ENCODE measurements at regions not wholly inside any gene's neighbourhood (a gene's known extent, or its start where the extent isn't known, plus 50 kb on each side); places are given as distances from the start of the nearest gene placed in this dataset.

DNA sequence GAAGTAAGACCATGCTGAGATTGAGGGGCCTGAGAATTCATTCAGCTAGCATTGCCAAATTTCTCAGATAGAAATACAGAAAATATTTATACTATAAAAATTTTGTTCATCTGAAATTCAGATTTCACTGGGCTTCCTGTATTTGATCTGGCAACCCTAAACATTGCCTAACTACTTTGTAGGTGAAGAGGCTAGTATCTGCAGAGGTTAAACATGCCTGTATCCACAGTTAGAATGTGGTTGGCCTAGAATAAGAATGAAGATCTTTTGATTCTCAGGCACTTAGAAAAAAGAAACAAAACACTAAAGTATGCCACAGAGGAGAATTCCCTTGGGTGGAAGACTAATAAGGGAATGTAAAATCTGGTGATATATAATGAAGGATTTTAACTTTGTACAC, 189.0 kb downstream of the DIPK2A start:
- H3K27me3 Mint-ChIP-seq (ENCODE audit: low read depth), result no peaks in the 10 kb centered on the region
- ATAC-seq (no peak), DNase-seq (no peak)
- H3K36me3 Mint-ChIP-seq (ENCODE audit: low read depth), result no peaks in the 10 kb centered on the region
- CTCF ChIA-PET, result no interaction called here
- peaks cover 15% of the 10 kb centered on the region for H3K9me3 Mint-ChIP-seq (ENCODE audit: insufficient read depth)
- H3K27ac Mint-ChIP-seq, result no peak overlapping the region
- H3K4me1 Mint-ChIP-seq (ENCODE audit: low read depth), result no peaks in the 10 kb centered on the region
- POLR2A ChIA-PET, result no interaction called here
- no peak overlapping the region for H3K4me3 Mint-ChIP-seq

DNA sequence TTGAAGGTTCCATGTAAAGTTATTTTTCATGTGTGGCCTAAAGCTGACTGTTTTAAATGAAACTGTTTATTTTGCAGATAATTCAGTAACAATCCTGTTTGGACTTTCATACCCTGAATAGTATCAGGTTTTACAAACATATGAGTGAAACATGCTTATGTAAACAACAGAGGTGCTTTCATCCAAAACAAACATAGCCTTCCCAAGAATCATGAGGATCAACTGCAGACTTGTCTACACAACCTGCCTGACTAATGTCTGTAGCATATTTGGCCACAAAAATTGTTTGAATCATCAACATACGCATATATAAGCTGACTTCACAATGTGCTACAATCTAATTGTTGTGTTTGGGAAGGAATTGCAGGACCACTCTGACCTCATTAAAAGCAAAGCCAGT, 190.4 kb downstream of the DIPK2A start:
- no peaks in the 10 kb centered on the region for H3K27me3 Mint-ChIP-seq (ENCODE audit: low read depth)
- CTCF ChIA-PET, result no interaction called here

DNA sequence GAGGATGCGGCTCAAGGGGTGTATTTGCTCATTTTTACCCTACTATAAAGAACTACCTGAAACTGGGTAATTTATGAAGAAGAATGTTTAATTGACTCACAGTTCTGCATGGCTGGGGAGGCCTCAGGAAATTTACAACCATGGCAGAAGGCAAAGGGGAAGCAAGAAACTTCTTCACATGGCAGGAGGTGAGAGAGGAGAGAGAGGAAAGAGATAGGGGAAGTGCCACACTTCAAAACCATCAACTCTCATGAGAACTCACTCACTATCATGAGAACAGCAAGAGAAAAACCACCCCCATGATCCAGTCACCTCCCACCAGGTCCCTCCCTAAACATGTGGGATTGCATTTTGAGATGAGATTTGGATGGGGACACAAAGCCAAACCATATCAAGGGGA, 192.7 kb downstream of the DIPK2A start:
- DNase-seq, result no peak
- H3K4me3 Mint-ChIP-seq, result no peak overlapping the region
- ATAC-seq, result no peak
- H3K4me1 Mint-ChIP-seq (ENCODE audit: low read depth), result no peaks in the 10 kb centered on the region
- H3K36me3 Mint-ChIP-seq (ENCODE audit: low read depth), result no peaks in the 10 kb centered on the region
- no peak overlapping the region for H3K27ac Mint-ChIP-seq
- peaks cover 2% of the 10 kb centered on the region for H3K9me3 Mint-ChIP-seq (ENCODE audit: insufficient read depth)
- ChIA-PET CTCF (no interaction called here), POLR2A (no interaction called here)
- no peaks in the 10 kb centered on the region for H3K27me3 Mint-ChIP-seq (ENCODE audit: low read depth)

More for the DNA sequence above, 190.4 kb downstream of the DIPK2A start:
- H3K4me1 Mint-ChIP-seq (ENCODE audit: low read depth), result no peaks in the 10 kb centered on the region
- H3K9me3 Mint-ChIP-seq (ENCODE audit: insufficient read depth), result peaks cover 11% of the 10 kb centered on the region
- ATAC-seq (no peak), DNase-seq (no peak)
- no peaks in the 10 kb centered on the region for H3K36me3 Mint-ChIP-seq (ENCODE audit: low read depth)
- POLR2A ChIA-PET, result no interaction called here
- H3K4me3 Mint-ChIP-seq, result no peak overlapping the region
- no peak overlapping the region for H3K27ac Mint-ChIP-seq

DNA sequence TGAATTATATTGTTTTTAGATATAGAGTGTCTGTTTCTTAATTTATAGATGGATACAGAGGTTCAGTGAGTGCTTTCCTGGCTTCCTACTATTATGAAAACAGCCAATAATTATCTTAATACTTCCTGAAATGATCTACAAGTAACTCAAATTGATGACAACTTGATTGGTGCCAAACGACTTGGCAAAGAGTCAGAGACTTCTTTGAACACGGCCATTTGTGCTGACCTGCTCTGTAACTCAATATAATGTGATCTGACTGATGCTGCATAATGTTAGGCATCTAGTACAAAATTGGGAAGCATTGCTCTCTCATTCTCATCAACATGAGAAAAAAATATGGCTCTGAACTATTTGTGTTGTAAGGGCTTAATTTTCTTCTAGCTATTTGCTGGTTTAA, 193.9 kb downstream of the DIPK2A start:
- no peaks in the 10 kb centered on the region for H3K4me1 Mint-ChIP-seq (ENCODE audit: low read depth)
- no peaks in the 10 kb centered on the region for H3K36me3 Mint-ChIP-seq (ENCODE audit: low read depth)
- no peak overlapping the region for H3K4me3 Mint-ChIP-seq
- ATAC-seq, result no peak
- H3K27me3 Mint-ChIP-seq (ENCODE audit: low read depth), result no peaks in the 10 kb centered on the region
- H3K27ac Mint-ChIP-seq, result no peak overlapping the region
- ChIA-PET POLR2A (no interaction called here), CTCF (no interaction called here)
- no peaks in the 10 kb centered on the region for H3K9me3 Mint-ChIP-seq (ENCODE audit: insufficient read depth)
- no peak for DNase-seq

DNA sequence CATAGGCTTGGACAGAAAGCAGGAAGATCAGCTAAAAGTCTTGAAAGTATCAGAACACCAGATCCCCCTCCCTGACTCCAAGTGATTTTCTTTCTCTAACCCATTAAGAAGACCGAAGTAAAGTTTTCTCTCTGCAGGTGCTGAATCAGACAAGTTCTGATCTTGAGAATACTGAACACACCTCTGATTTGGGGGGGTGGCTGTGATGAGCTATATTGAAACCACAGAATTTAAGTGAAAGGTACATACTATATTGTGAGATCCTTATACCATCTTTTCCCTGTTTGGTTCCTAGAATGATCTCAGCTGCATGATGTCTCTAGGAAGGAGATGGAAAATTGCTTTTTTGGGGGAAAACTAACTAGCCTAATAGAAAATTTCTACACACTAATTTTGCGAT, 196.0 kb downstream of the DIPK2A start:
- ATAC-seq, result no peak
- H3K27ac Mint-ChIP-seq, result no peak overlapping the region
- no peak for DNase-seq
- POLR2A ChIA-PET, result no interaction called here
- no peaks in the 10 kb centered on the region for H3K9me3 Mint-ChIP-seq (ENCODE audit: insufficient read depth)
- H3K36me3 Mint-ChIP-seq (ENCODE audit: low read depth), result no peaks in the 10 kb centered on the region
- H3K27me3 Mint-ChIP-seq (ENCODE audit: low read depth), result no peaks in the 10 kb centered on the region
- no peaks in the 10 kb centered on the region for H3K4me1 Mint-ChIP-seq (ENCODE audit: low read depth)
- H3K4me3 Mint-ChIP-seq, result no peak overlapping the region
- CTCF ChIA-PET, result interaction anchor here (1.0 kb wide), 1 partner anchor 8 kb away, joined by 3 read pairs; no protein-coding TSS in a partner anchor

DNA sequence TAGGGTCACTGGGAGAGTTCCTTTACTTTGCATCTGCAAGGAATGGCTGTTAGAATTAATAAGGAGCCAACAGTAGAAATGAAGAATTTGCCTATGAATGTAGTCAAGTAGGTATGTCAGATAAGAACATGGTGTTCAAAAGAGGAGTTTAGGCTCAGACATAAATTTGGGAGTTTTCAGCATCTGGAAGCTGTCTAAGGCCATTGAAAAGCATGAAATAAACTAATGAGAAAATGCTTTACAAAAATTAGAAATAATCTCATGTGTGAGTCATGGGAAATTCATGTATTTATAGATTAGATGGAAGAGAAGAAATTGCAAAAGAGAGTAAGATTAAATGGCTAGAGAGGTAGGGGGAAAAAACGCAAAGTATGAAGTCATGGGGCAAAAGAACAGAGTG, 201.9 kb downstream of the DIPK2A start:
- POLR2A ChIA-PET, result no interaction called here
- Mint-ChIP-seq H3K36me3 (ENCODE audit: low read depth) (no peaks in the 10 kb centered on the region), H3K4me3 (no peak overlapping the region), H3K4me1 (ENCODE audit: low read depth) (no peaks in the 10 kb centered on the region), H3K9me3 (ENCODE audit: insufficient read depth) (no peaks in the 10 kb centered on the region), H3K27ac (no peak overlapping the region), H3K27me3 (ENCODE audit: low read depth) (no peaks in the 10 kb centered on the region)
- ATAC-seq, result no peak
- no peak for DNase-seq
- CTCF ChIA-PET, result no interaction called here

DNA sequence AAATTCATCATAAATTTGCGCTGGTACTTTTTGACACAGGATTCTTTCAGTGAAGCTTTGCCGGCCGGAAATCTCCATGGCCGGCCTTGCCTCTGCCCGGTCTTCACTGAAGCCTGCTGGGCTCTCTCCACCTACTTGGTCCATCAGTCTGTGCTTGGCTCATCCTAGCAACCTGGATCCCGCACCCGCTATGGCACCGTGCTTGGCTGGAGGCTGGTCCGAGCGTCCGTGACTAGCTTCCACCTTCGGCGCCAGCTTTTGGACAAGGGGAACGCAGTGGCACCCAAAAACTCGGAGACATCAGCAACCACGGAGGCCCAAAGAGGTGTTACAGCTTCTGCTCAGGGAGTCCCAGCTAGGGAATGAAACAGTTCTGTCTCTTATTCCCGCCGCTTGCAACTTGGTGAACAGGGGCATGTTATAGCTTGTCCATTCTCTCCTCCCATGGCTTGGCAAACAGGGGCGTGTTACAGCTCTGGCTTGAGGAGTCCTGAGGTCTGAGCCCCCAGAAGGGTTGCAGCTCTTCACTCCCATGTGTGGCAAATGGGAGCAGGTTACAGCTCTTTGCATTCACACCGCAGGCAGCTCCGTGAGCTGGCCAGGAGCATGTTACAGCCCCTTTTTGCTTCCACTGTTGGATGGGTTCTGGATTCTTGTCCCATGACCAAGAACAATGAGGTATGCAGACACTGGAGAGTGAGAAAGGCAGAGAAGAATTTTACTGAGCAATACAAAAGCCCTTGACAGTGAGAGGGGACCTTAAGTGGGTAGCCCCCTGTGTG, 204.2 kb downstream of the DIPK2A start:
- POLR2A ChIA-PET, result no interaction called here
- H3K4me3 Mint-ChIP-seq, result no peak overlapping the region
- no peaks in the 10 kb centered on the region for H3K9me3 Mint-ChIP-seq (ENCODE audit: insufficient read depth)
- H3K36me3 Mint-ChIP-seq (ENCODE audit: low read depth), result no peaks in the 10 kb centered on the region
- no peak overlapping the region for H3K27ac Mint-ChIP-seq
- ATAC-seq (no peak), DNase-seq (no peak)
- CTCF ChIA-PET, result no interaction called here
- H3K27me3 Mint-ChIP-seq (ENCODE audit: low read depth), result no peaks in the 10 kb centered on the region
- no peaks in the 10 kb centered on the region for H3K4me1 Mint-ChIP-seq (ENCODE audit: low read depth)

DNA sequence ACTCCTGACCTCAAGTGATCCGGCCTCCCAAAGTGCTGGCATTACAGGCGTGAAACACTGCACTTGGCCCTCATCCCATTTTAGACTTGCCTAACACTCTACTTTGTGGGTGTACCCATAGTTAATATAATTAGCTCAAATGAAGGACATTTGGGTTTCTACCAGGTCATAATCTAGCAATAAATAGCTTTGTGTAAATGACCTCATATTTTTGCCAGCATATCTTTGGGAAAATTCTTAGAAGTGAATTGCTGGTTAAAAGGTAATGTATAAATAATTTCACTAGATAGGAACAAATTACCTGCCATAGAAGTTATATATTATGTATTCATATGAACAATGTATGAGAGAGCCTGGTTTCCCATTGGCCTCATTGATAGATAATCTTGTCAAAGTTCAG, 206.0 kb downstream of the DIPK2A start:
- no peak for DNase-seq
- ChIA-PET CTCF (no interaction called here), POLR2A (no interaction called here)
- H3K27me3 Mint-ChIP-seq (ENCODE audit: low read depth), result no peaks in the 10 kb centered on the region
- H3K27ac Mint-ChIP-seq, result no peak overlapping the region
- H3K9me3 Mint-ChIP-seq (ENCODE audit: insufficient read depth), result no peaks in the 10 kb centered on the region
- ATAC-seq, result no peak
- no peaks in the 10 kb centered on the region for H3K4me1 Mint-ChIP-seq (ENCODE audit: low read depth)
- H3K36me3 Mint-ChIP-seq (ENCODE audit: low read depth), result no peaks in the 10 kb centered on the region
- no peak overlapping the region for H3K4me3 Mint-ChIP-seq

DNA sequence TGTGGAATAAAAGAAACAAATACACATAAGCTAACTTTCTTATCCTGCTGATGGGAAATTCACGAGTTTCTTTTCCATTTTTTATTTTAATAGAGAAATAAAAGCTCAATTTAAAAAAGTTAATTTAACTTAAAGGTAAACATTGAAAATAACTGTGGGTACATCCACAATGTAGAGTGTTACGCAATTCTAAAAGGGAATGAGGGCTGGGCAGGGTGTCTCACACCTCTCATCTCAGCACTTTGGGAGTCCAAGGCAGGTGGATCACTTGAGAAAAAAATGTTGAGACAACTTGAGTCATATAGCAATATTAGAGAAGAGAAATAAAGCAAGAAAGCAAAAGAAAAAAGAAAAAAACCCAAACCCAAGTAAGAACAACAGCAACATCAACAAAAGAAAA, 207.0 kb downstream of the DIPK2A start:
- Mint-ChIP-seq H3K9me3 (ENCODE audit: insufficient read depth) (no peaks in the 10 kb centered on the region), H3K27me3 (ENCODE audit: low read depth) (no peaks in the 10 kb centered on the region), H3K36me3 (ENCODE audit: low read depth) (no peaks in the 10 kb centered on the region), H3K27ac (no peak overlapping the region), H3K4me3 (no peak overlapping the region), H3K4me1 (ENCODE audit: low read depth) (no peaks in the 10 kb centered on the region)
- ChIA-PET CTCF (no interaction called here), POLR2A (no interaction called here)
- DNase-seq (no peak), ATAC-seq (no peak)

DNA sequence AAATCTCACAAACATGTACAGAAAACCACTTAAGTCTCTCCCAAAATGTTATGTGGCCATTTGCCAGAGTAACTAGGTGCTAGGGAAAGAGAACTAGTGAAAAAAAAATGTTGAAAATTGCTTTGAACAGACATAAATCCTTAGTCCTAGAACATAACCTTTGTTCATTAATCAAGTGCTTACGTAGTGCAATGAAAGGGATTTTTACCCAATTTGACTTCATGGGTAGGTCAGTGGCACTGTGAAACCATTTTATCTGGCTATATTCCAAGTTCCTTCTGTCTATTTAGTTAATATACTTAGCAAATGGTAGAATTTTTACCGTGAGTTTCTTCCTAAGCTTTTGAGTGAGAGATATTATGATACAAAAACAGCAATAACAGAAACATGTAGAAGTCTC, 209.4 kb downstream of the DIPK2A start:
- no peak for DNase-seq
- Mint-ChIP-seq H3K36me3 (ENCODE audit: low read depth) (no peaks in the 10 kb centered on the region), H3K4me1 (ENCODE audit: low read depth) (no peaks in the 10 kb centered on the region), H3K27ac (no peak overlapping the region), H3K4me3 (no peak overlapping the region), H3K27me3 (ENCODE audit: low read depth) (no peaks in the 10 kb centered on the region), H3K9me3 (ENCODE audit: insufficient read depth) (peaks cover 4% of the 10 kb centered on the region)
- POLR2A ChIA-PET, result no interaction called here
- ATAC-seq, result no peak
- CTCF ChIA-PET, result no interaction called here

DNA sequence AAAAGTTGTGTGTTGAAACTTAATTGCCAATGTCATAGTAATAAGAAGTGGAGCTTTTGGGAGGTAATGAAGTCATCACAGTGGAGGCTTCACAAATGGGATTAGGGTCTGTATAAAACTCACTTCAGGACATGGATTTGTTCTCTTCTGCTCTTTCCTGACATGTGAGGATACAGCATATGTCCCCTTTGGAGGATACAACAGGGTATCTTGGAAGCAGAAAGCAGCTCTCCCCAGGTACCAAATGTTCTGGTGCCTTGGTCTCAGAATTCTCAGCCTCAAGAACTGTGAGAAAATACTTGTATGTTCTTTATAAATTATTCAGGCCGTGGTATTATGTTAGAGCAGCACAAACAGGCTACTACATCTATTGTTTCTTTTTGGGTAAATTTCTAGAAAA, 210.9 kb downstream of the DIPK2A start:
- H3K4me1 Mint-ChIP-seq (ENCODE audit: low read depth), result peaks cover under 1% of the 10 kb centered on the region
- no peaks in the 10 kb centered on the region for H3K36me3 Mint-ChIP-seq (ENCODE audit: low read depth)
- H3K9me3 Mint-ChIP-seq (ENCODE audit: insufficient read depth), result peaks cover 4% of the 10 kb centered on the region
- DNase-seq (no peak), ATAC-seq (no peak)
- no peaks in the 10 kb centered on the region for H3K27me3 Mint-ChIP-seq (ENCODE audit: low read depth)
- H3K4me3 Mint-ChIP-seq, result no peak overlapping the region
- CTCF ChIA-PET, result no interaction called here
- no peak overlapping the region for H3K27ac Mint-ChIP-seq
- POLR2A ChIA-PET, result no interaction called here

DNA sequence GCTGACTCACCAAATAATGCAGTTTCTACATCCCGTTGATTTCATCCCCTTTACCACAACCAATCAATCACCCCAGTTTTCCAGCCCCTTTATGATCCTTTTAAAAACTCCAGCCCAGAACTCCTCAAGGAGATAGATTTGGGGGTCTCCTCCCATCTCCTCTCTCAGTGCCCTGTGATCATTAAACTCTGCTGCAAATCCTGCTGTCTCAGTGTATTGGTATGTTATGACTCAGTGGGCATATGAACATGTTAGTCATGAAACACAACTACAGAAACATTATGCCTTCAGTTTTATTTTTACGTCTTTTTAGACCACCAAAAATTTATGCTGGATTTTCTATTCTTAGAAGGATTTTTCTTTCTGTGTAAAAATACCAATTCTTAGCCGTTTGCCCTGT, 213.7 kb downstream of the DIPK2A start:
- ATAC-seq (no peak), DNase-seq (no peak)
- CTCF ChIA-PET, result no interaction called here

DNA sequence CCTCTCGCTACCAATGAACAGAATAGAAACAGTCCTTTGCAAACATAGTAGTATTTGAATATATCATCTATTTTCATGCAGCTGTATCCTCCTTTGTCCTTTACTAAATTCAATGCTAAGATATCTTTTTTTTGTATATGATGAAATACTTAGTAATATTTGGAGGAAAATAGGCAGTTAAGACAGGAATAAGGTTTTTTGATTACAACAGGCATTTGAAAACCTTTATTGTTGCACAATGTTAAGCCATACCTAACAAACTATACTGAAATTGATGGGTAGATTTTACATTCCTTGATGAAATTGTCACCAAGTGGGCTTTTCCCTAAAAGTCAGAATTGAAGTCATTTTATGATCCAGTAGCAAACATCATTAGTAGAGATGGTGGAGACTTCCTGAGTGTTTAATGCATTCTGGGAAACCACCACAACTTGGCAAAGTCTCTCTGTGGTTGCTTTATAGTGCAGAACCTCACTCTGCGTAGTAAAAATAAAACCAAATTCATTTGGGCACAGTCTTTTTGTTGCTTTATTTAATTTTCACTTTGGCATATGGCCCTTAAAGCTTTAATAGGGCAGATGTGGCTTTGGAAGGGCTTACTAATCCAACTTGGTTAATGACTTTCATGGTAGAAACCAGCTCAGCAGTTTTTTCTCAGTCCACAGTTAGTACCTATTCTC, 216.0 kb downstream of the DIPK2A start:
- DNase-seq, result no peak
- no peak for ATAC-seq
- H3K4me3 Mint-ChIP-seq, result no peak overlapping the region
- H3K9me3 Mint-ChIP-seq (ENCODE audit: insufficient read depth), result peaks cover 4% of the 10 kb centered on the region
- H3K36me3 Mint-ChIP-seq (ENCODE audit: low read depth), result no peaks in the 10 kb centered on the region
- H3K27ac Mint-ChIP-seq, result no peak overlapping the region
- POLR2A ChIA-PET, result no interaction called here
- CTCF ChIA-PET, result no interaction called here
- no peaks in the 10 kb centered on the region for H3K27me3 Mint-ChIP-seq (ENCODE audit: low read depth)
- H3K4me1 Mint-ChIP-seq (ENCODE audit: low read depth), result peaks cover 9% of the 10 kb centered on the region

More for the DNA sequence above, 213.7 kb downstream of the DIPK2A start:
- Mint-ChIP-seq H3K4me1 (ENCODE audit: low read depth) (peaks cover 9% of the 10 kb centered on the region), H3K36me3 (ENCODE audit: low read depth) (no peaks in the 10 kb centered on the region), H3K9me3 (ENCODE audit: insufficient read depth) (peaks cover 4% of the 10 kb centered on the region), H3K27ac (no peak overlapping the region), H3K27me3 (ENCODE audit: low read depth) (no peaks in the 10 kb centered on the region), H3K4me3 (no peak overlapping the region)
- POLR2A ChIA-PET, result no interaction called here
